Stomach (tissue), 4 donors: ENCODE measurements at regions not wholly inside any gene's neighbourhood (a gene's known extent, or its start where the extent isn't known, plus 50 kb on each side); places are given as distances from the start of the nearest gene placed in this dataset.

Experiments used
- POLR2A ChIP-seq, 4 donors: fragments of 450-650 bp; IDR thresholded peaks; one replicate each; pipeline ENCODE4 v1.6.1; 2016; ENCODE audit warnings: antibody characterized with exemption in 4 of 4, control low read depth in 2 of 4, mild to moderate bottlenecking in 1 of 4, moderate library complexity in 1 of 4
- TF ChIP-seq, protein P1 (sequence below), 7 experiments: fragments of 450-650 bp in 4 of 7; fragments of 200-600 bp in 3 of 7; sonication (generic) in 3 of 7; IDR thresholded peaks; one replicate each; pipeline ENCODE4 v1.5.1; 2016 to 2019; ENCODE audit warnings: antibody characterized with exemption in 7 of 7, control low read depth in 2 of 7, mild to moderate bottlenecking in 1 of 7

DNA sequence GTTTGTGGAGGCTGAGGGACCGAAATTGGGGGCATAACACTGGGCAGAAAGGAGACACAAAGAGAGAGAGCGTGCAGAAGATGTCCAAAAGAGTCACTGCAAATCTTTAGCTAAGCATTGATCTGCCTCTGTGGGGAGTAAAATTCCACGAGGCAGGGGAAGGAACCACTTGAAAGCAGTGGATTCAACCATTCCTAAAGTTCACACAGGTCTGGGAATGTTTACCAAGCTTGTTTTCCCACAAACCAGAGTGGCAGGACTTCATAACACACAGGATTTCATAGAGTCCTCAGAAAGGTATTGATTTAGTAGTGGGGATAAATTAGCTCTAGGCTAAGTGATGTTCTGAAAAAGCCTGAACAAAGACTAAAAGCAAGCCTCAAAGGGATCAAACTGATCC is 66.1 kb upstream of the RPL38 start:
- TF ChIP-seq, protein P1, sequence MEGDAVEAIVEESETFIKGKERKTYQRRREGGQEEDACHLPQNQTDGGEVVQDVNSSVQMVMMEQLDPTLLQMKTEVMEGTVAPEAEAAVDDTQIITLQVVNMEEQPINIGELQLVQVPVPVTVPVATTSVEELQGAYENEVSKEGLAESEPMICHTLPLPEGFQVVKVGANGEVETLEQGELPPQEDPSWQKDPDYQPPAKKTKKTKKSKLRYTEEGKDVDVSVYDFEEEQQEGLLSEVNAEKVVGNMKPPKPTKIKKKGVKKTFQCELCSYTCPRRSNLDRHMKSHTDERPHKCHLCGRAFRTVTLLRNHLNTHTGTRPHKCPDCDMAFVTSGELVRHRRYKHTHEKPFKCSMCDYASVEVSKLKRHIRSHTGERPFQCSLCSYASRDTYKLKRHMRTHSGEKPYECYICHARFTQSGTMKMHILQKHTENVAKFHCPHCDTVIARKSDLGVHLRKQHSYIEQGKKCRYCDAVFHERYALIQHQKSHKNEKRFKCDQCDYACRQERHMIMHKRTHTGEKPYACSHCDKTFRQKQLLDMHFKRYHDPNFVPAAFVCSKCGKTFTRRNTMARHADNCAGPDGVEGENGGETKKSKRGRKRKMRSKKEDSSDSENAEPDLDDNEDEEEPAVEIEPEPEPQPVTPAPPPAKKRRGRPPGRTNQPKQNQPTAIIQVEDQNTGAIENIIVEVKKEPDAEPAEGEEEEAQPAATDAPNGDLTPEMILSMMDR (IDR thresholded peaks at IDR 0.05), result no peak
- no peak for TF ChIP-seq POLR2A (IDR thresholded peaks at IDR 0.05)
